GM19397 (cell line): ENCODE measurements at regions not wholly inside any gene's neighbourhood (a gene's known extent, or its start where the extent isn't known, plus 50 kb on each side); places are given as distances from the start of the nearest gene placed in this dataset.

ENCODE experiments used
- ATAC-seq: cut with Tn5 transposase; IDR thresholded peaks from one replicate; pipeline ENCODE4 v1.9.1; 2021; ENCODE audit warnings: mild to moderate bottlenecking, moderate library complexity; ENCODE audit not compliant: unreplicated experiment

DNA sequence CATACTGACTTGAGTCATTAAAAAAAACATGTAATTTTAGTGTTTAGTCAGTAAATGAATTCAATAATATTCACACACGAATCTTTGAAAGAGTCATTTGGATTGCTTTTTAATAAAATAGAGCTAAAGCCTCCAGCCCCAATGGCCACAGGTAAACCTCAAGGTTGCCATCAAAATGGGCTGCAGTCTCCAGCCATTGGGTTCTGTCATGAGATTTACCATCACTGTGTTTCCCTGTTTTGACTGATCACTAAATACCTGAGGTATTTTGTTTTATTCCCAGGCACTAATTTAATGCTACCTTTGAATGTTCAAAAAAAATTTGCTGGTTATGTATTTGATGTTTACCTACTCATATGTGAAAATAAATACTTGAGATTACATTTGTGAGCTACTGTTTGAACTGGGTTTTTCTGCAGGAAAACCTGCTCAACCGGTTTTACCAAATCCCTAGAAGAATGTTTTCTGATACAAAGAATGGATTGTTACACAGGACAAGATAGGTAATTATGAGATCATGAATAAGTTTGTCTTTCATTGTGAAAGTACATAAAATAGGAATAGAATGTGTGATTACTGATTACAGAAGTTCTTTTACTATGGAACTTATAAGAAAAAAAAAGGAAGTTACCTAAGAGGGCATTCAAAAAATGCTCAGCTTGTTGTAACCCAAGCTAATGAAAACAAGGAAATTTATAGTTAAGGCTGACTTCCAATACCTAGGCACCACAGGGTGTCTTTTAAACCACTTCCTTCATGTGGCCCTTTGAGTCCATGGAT is 391.3 kb downstream of the EFNB2 start:
- ATAC-seq, result no peak

DNA sequence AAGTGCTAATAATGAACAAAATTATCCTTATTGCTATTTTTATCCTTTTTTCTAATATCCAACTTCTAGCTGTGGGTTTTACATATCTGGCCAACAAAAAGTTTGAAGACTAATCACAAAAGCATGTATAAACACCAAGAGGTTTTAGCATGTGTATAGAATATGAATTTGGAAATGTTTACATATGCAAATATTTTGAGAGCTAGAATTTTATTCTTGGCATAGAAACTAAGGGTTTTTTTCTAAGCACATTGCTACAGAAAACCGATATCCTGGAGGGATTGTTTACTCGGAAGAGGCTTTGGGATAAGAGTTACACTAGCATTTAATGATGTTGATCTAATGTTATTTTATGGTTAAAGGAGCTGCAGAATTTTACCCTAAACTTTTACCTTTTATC is 392.1 kb downstream of the EFNB2 start:
- no peak for ATAC-seq

DNA sequence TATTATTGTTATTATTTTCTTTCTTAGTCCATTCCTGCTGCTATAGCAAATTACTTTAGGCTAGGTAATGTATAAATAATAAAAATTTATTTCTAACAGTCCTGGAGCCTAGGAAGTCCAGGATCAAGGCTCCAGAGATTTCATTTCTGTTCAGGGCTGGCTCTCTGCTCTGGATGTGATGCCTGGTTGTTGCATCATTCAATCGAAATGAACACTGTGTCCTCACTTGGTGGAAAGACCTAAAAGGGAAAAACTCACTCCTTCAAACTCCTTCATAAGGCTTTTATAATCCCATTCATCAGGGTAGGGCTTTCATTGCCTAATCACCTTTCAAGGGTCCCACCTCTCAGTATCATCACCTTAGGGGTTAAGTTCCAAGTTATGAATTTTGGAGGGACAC is 395.0 kb downstream of the EFNB2 start:
- ATAC-seq, result no peak

DNA sequence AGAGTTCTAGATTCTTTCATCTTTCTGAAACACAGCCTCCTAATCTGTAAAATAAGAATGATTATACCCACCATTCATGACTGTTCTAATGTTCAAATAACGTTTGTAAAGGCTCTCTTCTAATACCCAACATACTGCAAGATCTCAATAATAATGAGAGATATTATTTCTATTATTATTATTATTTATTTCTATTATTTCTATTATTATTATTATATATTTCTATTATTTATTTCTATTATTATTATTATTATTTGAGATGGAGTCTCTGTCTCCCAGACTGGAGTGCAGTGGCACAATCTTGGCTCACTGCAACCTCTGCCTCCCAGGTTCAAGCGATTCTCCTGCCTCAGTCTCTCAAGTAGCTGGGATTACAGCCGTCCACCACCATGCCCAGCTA is 395.5 kb downstream of the EFNB2 start:
- ATAC-seq, result no peak

DNA sequence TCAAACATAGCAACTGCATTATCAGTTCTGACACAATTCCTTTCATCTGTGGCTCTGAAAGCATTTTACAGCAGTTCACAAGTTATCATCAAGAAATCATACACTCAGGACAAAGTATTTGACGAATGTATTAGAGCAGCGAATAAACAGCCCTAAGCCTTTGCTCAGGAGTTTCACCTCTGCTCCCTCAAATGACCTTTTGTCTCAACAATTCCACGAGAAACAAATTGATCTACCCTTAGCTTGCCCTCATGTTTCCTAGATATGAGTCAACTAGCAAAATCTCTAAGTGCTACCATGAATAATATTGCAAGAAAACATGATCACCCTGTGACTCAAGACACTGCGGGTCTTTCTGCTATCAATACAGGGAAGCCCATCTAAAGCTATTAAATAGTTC is 396.1 kb downstream of the EFNB2 start:
- ATAC-seq, result no peak

DNA sequence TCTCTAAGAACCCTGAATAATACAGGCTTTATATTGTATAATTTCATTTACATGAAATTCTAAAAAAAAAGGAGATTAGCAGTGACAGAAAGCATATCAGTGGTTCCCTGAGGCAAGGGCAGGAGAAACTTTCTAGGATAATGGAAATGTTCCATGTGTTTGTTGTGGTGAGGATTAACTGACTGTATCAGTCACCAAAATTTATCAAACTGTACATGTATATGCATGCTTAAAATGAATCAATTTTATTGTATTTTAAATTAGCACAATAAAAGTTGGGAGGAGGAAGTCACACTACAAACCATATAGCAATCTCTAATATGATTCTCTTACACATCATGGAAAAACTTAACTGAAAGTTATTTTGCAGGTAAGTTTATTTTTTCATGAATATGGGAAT is 396.8 kb downstream of the EFNB2 start:
- ATAC-seq, result no peak

DNA sequence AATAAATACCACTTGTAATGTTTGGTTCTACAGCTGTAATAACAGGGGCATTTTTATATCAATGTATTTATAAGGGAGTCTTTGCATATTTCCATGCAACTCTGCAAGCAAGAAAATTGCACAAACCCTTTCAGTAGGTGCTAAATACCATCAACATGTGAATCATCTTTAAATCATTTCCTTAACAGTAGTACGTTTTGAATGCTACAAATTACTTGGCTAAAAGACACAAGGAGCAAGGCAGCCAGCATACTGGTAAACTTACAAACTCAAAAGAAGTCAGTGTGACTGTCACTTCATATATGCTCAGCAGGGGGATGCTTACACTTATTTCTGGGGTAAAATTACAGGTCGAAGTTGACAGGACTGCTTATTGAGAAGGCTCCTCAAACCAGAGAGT is 402.4 kb downstream of the EFNB2 start:
- ATAC-seq, result no peak

DNA sequence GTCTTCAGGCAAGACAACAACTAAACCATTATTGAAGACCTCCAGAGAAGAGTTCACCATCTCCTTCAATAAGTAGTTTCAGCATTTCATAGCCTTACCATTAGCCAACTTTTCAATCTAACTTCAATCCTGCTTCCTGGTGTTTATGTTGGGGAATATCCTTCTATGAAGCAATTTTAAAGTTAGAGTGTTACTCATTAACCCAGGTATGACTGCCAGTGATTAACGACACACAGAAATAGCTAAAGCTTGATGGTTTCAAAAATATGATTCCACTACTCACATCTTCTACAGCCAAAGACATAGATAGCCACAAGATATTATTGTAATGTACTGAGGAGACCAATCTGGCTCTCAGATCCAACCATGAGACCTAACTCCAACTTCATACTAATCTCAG is 403.2 kb downstream of the EFNB2 start:
- ATAC-seq, result no peak

DNA sequence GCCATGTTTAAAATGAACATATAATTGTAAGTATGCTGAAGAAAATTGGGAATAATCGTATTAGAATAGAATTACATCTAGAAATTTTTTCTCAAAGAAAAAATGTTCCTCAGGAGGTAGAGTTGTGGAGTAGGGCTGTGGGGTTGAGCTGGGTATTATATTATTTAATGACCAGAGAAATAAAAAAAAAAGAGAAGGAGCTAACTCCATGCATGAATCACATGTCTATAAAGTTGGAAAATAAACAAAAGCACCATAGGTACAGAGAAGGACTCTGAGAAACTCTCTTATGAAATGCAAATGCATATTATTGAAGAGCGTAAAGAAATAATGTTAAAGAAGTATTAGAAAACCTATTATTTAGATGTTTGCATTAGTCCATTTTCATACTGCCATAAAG is 405.5 kb downstream of the EFNB2 start:
- no peak for ATAC-seq

DNA sequence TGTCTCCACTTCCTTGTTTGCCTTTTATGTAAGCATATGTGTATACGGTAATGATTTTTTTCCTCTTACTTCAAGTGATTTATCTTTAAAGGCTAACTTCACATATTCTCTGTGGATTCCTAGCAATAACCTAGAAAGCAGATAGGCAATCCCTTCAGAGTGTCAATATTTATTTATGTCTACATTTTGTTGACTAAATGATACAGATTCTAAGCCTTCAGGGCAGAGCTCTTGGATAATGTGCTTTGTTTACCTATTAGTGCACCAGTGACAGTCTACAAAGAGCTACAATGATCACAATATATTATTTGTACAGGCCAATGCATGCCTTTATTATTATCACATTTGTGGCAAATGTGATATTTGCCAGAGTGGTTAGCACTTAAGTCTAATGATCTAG is 406.2 kb downstream of the EFNB2 start:
- no peak for ATAC-seq

DNA sequence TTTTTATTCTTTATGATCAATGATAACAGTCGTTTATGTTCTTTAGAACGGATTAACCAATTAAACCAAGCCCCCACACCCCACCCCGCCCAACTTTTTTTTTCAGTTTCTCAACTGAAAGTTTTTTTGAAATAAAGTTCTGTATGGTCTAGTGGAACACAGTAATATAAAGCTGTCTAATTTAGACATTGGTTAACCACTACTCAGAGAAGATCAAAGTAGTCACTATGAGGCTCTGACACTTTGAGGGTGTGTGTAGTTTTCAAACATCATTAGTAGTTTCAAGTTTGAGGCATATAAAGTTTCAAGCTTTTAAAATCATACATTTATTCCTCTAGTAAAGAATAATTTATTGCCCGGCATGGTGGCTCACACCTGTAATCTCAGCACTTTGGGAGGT is 413.2 kb downstream of the EFNB2 start:
- ATAC-seq, result no peak

DNA sequence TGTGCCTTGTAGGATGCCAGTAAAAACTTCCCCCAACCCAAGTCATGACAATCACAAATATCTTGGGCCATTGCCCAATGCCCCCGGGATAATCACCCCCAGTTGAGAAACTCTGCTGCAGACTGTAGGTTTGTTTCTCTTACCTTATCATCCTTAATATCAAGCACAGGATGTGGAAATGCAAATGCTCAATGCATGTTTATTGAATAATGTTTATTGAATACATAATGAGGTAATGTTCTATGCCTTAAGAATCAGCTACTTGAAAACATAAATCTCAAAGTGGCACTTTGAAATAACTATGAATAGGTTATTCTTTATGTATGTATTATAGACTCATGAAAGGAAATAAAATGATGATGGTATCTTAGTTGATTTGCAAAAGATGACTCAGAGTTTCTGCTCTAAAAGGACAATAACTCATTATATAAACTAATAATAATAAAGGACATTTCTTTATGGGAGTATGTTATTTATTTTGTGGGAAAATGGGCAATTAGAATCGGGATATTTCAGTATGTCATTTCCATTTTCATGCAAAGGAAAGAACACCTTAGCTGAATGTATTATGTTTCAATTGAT is 414.2 kb downstream of the EFNB2 start:
- ATAC-seq, result no peak

DNA sequence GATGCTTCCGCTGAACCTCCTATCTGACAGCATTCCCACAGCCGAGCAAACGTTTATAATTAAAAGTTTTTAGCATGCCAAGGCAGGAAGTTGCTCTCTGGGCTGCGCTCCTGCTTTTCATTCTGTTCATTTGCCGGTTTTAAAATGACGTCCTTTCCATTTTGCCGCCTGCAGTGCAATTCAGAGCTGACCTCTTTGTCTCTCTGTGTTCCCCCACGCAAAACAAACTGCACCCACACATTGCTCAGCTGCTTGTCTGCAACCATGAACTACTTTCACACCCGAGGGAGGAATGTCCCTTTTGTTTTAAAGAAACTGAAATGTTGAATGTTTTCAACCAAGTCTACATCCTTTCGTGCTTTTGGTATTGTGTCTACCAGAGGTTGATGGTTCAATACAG is 416.5 kb downstream of the EFNB2 start:
- ATAC-seq, result no peak

DNA sequence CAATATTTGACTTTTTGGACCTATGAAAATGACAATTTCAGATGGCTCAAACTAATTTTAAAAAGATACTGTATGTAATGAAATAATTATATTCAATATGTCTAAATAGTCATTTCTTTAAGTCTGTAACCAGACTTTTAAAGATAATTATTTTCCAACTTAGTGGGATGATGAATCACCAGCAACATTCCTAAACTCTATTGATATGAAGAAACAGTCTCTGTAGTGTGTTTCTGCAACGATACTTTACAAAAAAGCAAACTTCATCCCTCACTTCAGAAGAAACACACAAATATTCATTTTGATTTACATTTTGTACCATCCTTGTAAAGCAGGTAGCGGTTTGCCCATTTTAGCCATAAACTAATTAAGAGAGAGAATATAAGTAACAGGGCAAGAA is 417.4 kb downstream of the EFNB2 start:
- ATAC-seq, result no peak

DNA sequence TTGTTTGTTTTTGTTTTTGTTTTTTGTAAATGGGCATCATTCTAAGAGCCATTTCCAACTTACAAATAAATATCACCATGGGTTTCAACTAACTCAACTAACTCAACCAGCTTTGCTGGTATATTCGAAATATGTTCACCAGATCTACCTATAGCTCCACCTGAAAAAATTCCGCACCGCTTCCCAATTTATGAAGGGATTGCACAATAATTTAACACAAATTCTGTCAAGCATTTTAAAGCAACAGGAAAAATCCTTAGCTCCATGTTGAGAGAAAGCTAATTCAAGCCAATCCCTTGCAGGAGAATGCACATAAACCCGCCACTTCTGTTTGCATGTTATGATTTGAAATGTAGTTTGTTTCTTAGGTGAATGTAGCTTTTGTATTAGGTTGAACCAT is 417.8 kb downstream of the EFNB2 start:
- no peak for ATAC-seq

DNA sequence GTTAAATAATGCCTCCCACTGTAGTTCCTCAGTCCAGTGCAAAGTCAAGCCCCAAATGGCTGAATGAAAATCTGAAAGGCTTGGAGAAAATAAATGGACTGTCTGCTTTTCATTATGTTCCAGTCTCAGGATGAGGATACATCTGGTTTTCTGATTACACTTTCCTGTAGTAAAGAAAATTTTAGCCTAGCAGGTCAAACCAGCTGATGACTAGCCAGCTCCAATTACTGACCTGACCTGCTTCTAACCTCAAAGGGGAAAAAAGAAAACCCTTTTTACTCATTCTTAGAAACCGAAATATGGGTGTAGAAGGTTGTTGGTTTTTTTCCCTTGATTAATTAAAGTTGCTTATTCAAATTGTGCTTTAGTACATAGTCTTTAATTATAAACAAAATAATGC is 418.4 kb downstream of the EFNB2 start:
- ATAC-seq, result no peak

DNA sequence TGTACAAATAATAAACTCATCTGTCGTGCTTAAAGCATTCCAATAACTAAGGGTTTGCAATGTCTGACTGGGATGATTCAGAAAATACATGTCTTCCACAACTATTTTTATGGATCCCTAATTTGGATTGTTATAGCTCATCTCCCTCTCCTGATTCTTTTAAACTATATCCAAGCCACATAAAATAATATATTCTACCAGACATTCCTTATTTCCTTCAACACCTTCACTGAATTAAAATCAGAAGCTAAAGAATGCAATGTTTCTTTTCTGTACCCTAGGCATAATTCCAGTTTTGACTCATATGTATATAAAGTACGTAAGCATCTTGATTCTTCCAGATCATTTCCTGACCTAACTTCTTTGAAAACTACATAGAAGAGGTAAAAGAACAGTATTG is 420.4 kb downstream of the EFNB2 start:
- ATAC-seq, result no peak

DNA sequence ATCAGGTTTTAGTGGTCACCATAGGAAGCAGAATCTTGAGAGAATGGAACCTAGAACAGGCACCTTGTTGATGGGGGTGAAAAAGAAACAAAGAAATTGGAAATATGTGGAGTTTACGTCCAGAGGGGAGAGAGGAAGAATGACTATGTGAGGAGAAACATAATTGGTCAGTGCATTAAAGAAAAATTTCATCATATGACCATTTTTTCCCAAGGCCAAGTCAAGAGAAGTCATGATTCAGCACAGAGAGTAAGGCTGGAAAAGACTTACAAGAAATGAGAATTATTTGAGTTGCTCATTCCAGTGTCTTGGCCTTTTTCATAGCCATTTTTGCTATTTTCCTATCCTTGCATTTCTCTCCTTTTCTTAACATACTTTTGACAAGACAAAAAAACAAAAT is 421.7 kb downstream of the EFNB2 start:
- no peak for ATAC-seq

DNA sequence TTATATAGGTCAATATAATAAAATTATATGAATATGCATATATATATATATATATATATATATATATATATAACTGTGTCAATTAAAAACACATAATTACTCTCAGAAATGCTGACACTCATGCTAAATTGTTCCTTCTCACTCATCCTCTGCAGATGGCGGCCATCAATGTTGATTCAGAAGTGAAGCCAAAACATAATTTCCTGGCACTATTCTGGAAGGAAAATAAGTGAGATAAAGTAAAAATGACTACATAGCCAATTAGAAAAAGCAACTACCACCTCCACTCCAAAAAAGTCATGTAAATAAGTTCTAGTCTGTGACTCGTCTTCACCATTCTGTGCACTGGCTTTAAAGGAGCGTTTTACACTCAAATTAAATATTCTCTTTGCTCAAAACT is 423.3 kb downstream of the EFNB2 start:
- no peak for ATAC-seq

DNA sequence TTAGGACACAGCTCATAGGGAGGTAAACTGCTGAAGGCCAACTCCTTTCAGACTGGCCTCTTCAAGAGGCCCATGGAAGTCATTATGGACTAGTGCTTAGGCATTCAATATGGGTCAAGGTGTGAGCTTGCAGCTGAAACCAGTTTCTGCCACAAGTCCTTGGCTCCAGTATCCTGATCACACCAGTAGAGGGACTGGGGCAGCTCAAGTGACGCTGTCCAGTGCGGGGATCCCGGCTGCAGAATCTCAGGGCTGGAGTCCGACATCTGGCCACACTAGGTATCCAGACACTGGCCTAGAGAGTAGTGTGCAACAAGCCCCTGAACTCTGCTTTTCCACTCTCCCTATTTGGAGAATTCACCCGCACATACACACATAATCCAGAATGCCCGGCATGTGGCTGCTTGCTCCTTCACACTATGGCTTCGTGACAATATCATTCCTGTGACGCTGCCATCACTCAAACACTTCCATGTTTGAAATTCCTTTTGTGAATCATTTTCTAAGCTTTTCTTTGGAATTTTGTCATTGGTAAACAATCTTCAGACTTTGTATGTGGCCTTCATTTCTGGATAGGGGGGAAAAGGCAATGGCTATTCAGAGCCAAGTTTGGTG is 425.1 kb downstream of the EFNB2 start:
- ATAC-seq, result no peak

DNA sequence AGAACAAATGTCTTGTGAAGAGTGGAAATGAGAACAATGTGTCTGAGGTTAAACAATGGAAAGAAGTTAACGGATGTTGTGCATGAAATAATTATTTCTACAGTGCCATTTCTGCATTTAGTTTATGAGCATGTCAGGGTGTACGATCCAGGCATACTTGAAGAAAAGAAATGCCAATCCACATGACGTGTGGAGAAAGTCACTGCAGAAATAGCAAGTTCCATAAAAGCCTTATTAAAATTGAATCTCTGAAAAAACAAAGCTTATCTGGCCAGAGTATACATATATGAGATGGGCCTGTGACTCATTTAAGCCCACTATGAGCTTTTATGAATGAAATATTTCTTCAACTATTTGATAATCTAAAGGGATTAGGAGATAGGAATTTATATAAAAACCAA is 426.1 kb downstream of the EFNB2 start:
- no peak for ATAC-seq

DNA sequence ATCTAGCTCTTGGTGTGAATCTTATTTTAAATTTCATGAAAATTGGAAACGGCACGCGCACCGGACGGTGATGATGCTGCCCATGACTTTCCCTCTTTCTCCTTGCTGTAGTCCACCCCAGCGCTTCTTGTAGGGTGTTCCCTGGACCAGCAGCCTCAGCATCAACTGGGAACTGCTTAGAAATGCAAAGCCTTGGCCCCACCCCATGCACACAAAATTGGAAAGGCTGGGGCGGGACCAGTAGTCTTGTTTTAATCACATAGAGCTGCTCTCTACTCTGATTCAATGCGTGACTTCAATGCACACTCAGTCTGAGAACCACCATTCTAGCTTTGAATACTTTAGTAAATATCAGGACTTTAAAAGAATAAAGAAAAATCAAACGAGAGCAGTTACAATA is 427.1 kb downstream of the EFNB2 start:
- ATAC-seq, result no peak

DNA sequence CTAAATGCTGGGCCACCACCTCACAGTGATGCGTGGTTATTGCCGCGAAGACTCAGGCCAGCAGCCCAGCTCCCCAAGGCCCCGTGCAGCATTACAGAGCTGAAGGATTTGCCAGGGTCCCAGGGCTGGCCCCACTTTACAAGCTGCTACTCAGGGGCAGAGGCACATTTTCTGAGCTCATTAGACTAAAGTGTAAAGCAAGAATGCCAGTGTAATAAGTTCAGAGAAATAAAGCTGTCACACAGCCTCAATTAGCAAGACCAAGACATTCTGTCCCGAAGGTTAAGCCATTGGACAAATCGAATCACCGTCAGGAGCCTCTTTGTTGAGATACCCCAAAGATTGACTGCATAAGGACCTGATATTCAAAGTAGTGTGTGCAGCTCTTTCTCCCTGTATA is 428.4 kb downstream of the EFNB2 start:
- no peak for ATAC-seq
